Fibroblast of lung (primary cell): ENCODE measurements at regions not wholly inside any gene's neighbourhood (a gene's known extent, or its start where the extent isn't known, plus 50 kb on each side); places are given as distances from the start of the nearest gene placed in this dataset.

Experiments used
- DNase-seq, 2 donors: peaks; one replicate each; pipeline versions ENCODE4 v3.0.0 to v3.0.0-alpha.2; 2010; ENCODE audit warnings: low read depth in 2 of 2
- H2AFZ ChIP-seq: 2 replicates; pipeline ENCODE4 v1.5.1; 2012; ENCODE audit warnings: low read length, control low read depth, inconsistent platforms
- H3K27ac ChIP-seq: 2 replicates; pipeline ENCODE4 v1.5.1; 2011; ENCODE audit warnings: low read length, control low read depth; ENCODE audit not compliant: insufficient read depth
- H3K27me3 ChIP-seq: 2 replicates; pipeline ENCODE4 v1.5.1; 2011; ENCODE audit warnings: mild to moderate bottlenecking, low read length; ENCODE audit not compliant: control insufficient read depth, insufficient read depth
- H3K36me3 ChIP-seq: 2 replicates; pipeline ENCODE4 v1.5.1; 2011; ENCODE audit warnings: low read length; ENCODE audit not compliant: control insufficient read depth, insufficient read depth
- H3K4me1 ChIP-seq: 2 replicates; pipeline ENCODE4 v1.5.1; 2011; ENCODE audit warnings: low read length; ENCODE audit not compliant: control insufficient read depth, insufficient read depth; ENCODE audit errors: extremely low read depth
- H3K4me2 ChIP-seq: 2 replicates; pipeline ENCODE4 v1.5.1; 2011; ENCODE audit warnings: low read length, control low read depth; ENCODE audit not compliant: insufficient read depth; ENCODE audit errors: extremely low read depth
- H3K4me3 ChIP-seq, 4 experiments: fragments of 200-600 bp in 1 of 4; sonication (generic) in 1 of 4; replicated peaks in 1 of 4; 2 replicates each; pipeline ENCODE4 v1.5.1; 2011 to 2016; ENCODE audit warnings: low read length in 4 of 4, low read depth in 3 of 4, mild to moderate bottlenecking in 3 of 4, control low read depth in 2 of 4, inconsistent platforms in 1 of 4, mixed read lengths in 1 of 4; ENCODE audit not compliant: insufficient read depth in 1 of 4; ENCODE audit errors: control extremely low read depth in 1 of 4
- H3K79me2 ChIP-seq: 2 replicates; pipeline ENCODE4 v1.5.1; 2012; ENCODE audit warnings: mild to moderate bottlenecking, low read length, inconsistent platforms; ENCODE audit not compliant: control insufficient read depth, insufficient read depth
- H3K9ac ChIP-seq: 2 replicates; pipeline ENCODE4 v1.5.1; 2011; ENCODE audit warnings: mild to moderate bottlenecking, low read length, control low read depth; ENCODE audit not compliant: insufficient read depth
- H3K9me3 ChIP-seq: 2 replicates; pipeline ENCODE4 v1.5.1; 2012; ENCODE audit warnings: low read depth, low read length; ENCODE audit not compliant: control insufficient read depth, insufficient read depth
- H4K20me1 ChIP-seq: 2 replicates; pipeline ENCODE4 v1.5.1; 2011; ENCODE audit warnings: low read length; ENCODE audit not compliant: control insufficient read depth, insufficient read depth; ENCODE audit errors: extremely low read depth
- EZH2 ChIP-seq: IDR thresholded peaks from 2 replicates; pipeline ENCODE4 v1.5.1; 2012; ENCODE audit warnings: low read length, control low read depth, mild to moderate bottlenecking; ENCODE audit errors: missing control alignments
- TF ChIP-seq, protein P1 (sequence below), 2 donors: IDR thresholded peaks in 1 of 2; conservative IDR thresholded peaks in 1 of 2; 1 replicate in 1 of 2; 2 replicates in 1 of 2; pipeline ENCODE4 v1.5.1; 2011 to 2012; ENCODE audit warnings: low read length in 2 of 2, control low read depth in 1 of 2, inconsistent platforms in 1 of 2, low read depth in 1 of 2, mild to moderate bottlenecking in 1 of 2

DNA sequence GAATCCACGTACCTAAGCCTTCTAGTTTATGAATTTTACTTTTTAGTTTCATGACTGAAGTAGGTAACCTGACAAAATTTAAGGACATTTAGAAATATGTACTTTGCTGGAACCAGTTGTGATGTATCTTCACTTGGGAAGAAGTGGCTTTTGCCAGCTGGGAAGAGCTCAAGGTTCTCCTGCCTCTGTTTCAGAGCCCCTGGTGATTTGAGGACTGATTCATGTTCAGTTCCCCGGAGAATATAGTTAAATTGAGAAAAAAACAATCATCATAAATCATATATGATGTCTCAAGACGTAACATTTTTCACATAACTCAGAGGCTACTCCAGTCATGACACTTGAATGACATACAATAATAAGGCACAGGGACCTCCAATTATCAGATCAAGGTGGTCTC, 473.4 kb downstream of the EPHA3 start:
- no peak overlapping the region for H3K4me3 ChIP-seq
- H2AFZ ChIP-seq: no peak overlapping the region
- H3K36me3 ChIP-seq: no peaks in the 10 kb centered on the region
- H3K4me2 ChIP-seq: no peak overlapping the region
- DNase-seq: no peak
- no peak overlapping the region for H3K9ac ChIP-seq
- no peaks in the 10 kb centered on the region for H3K27me3 ChIP-seq
- no peak overlapping the region for H3K27ac ChIP-seq
- no peaks in the 10 kb centered on the region for H3K9me3 ChIP-seq
- H3K4me1 ChIP-seq: no peaks in the 10 kb centered on the region
- no peaks in the 10 kb centered on the region for H3K79me2 ChIP-seq
- H4K20me1 ChIP-seq: no peaks in the 10 kb centered on the region
- no peak for TF ChIP-seq EZH2
- TF ChIP-seq, protein P1, sequence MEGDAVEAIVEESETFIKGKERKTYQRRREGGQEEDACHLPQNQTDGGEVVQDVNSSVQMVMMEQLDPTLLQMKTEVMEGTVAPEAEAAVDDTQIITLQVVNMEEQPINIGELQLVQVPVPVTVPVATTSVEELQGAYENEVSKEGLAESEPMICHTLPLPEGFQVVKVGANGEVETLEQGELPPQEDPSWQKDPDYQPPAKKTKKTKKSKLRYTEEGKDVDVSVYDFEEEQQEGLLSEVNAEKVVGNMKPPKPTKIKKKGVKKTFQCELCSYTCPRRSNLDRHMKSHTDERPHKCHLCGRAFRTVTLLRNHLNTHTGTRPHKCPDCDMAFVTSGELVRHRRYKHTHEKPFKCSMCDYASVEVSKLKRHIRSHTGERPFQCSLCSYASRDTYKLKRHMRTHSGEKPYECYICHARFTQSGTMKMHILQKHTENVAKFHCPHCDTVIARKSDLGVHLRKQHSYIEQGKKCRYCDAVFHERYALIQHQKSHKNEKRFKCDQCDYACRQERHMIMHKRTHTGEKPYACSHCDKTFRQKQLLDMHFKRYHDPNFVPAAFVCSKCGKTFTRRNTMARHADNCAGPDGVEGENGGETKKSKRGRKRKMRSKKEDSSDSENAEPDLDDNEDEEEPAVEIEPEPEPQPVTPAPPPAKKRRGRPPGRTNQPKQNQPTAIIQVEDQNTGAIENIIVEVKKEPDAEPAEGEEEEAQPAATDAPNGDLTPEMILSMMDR (conservative IDR thresholded peaks at IDR 0.05 in 1 of 2, IDR thresholded peaks at IDR 0.05 in 1 of 2; ENCODE audit: low read depth in 1 of 2, low read length in 2 of 2): no peak

GRCh38 chr3:89584398-89584797, 477.0 kb downstream of the EPHA3 start:
- H3K4me3 ChIP-seq: no peak overlapping the region
- H4K20me1 ChIP-seq: no peaks in the 10 kb centered on the region
- no peaks in the 10 kb centered on the region for H3K27me3 ChIP-seq
- H3K9me3 ChIP-seq: no peaks in the 10 kb centered on the region
- H3K36me3 ChIP-seq: no peaks in the 10 kb centered on the region
- no peaks in the 10 kb centered on the region for H3K79me2 ChIP-seq
- DNase-seq: peak in 1 of 2 donors; percentile 60
- H3K27ac ChIP-seq: no peak overlapping the region
- no peak overlapping the region for H3K9ac ChIP-seq
- no peak overlapping the region for H2AFZ ChIP-seq
- H3K4me1 ChIP-seq: no peaks in the 10 kb centered on the region
- H3K4me2 ChIP-seq: no peak overlapping the region
- no peak for TF ChIP-seq EZH2
- TF ChIP-seq, protein P1 (conservative IDR thresholded peaks at IDR 0.05 in 1 of 2, IDR thresholded peaks at IDR 0.05 in 1 of 2; ENCODE audit: low read depth in 1 of 2, low read length in 2 of 2): no peak

DNA sequence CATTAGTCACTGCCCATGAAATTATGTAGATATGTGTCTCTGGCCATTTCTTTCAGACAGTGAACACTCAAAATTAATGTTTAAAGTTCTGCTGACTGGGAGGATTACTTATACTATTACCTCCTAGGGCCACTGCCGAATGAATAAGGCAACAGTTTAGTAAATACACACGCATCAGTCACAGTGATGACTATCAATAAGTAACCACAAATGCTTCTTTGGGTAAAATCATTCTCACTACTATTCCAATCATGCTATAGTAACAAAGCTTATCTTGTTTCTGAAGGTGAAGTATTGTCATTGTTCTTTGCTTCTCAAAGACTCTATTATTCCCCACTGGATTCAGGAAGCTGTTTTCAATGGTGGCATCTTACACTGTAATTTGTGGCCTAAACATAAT, 478.8 kb downstream of the EPHA3 start:
- Histone ChIP-seq H3K9me3 (no peaks in the 10 kb centered on the region), H3K27me3 (no peaks in the 10 kb centered on the region), H3K4me2 (no peak overlapping the region), H3K4me1 (no peaks in the 10 kb centered on the region), H3K4me3 (no peak overlapping the region), H3K27ac (no peak overlapping the region), H3K9ac (no peak overlapping the region), H3K79me2 (no peaks in the 10 kb centered on the region), H2AFZ (no peak overlapping the region), H4K20me1 (no peaks in the 10 kb centered on the region), H3K36me3 (no peaks in the 10 kb centered on the region)
- DNase-seq: no peak
- TF ChIP-seq EZH2: no peak
- TF ChIP-seq, protein P1 (conservative IDR thresholded peaks at IDR 0.05 in 1 of 2, IDR thresholded peaks at IDR 0.05 in 1 of 2; ENCODE audit: low read depth in 1 of 2, low read length in 2 of 2): no peak
